Transverse colon (tissue), 4 donors: ENCODE measurements at regions not wholly inside any gene's neighbourhood (a gene's known extent, or its start where the extent isn't known, plus 50 kb on each side); places are given as distances from the start of the nearest gene placed in this dataset.

Experiments
- DNase-seq: peaks from one replicate; pipeline ENCODE4 v3.0.0-alpha.2; 2019
- H3K27ac ChIP-seq, 4 donors: fragments of 200-600 bp; sonication (generic); 2 replicates each; pipeline ENCODE4 v1.5.1; 2016 to 2018; ENCODE audit warnings: inconsistent platforms in 4 of 4
- H3K27me3 ChIP-seq: fragments of 200-600 bp; sonication (generic); 2 replicates; pipeline ENCODE4 v1.5.1; 2017; ENCODE audit warnings: inconsistent platforms
- H3K36me3 ChIP-seq, 4 donors: fragments of 200-600 bp; sonication (generic); 2 replicates each; pipeline ENCODE4 v1.5.1; 2017 to 2019; ENCODE audit warnings: inconsistent platforms in 4 of 4
- H3K4me1 ChIP-seq, 4 donors: fragments of 200-600 bp; sonication (generic); 2 replicates each; pipeline ENCODE4 v1.5.1; 2017 to 2020; ENCODE audit warnings: inconsistent platforms in 4 of 4
- H3K4me3 ChIP-seq, 4 donors: fragments of 200-600 bp; sonication (generic); 1 replicate in 1 of 4; 2 replicates in 3 of 4; pipeline versions ENCODE4 v1.5.1 to v1.6.1; 2017 to 2019; ENCODE audit warnings: inconsistent platforms in 4 of 4
- H3K9me3 ChIP-seq, 2 donors: fragments of 200-600 bp; sonication (generic); 2 replicates each; pipeline ENCODE4 v1.5.1; 2017 to 2019; ENCODE audit warnings: inconsistent platforms in 2 of 2
- EP300 ChIP-seq: sonication (generic); formaldehyde crosslinking; IDR thresholded peaks from one replicate; pipeline ENCODE4 v1.6.1; 2017; ENCODE audit warnings: antibody characterized with exemption, low read depth
- POLR2A ChIP-seq: fragments of 450-650 bp; IDR thresholded peaks from one replicate; pipeline ENCODE4 v1.6.1; 2016; ENCODE audit warnings: antibody characterized with exemption, mild to moderate bottlenecking, moderate library complexity
- POLR2AphosphoS5 ChIP-seq, 3 donors: sonication (generic); formaldehyde crosslinking; IDR thresholded peaks; one replicate each; pipeline ENCODE4 v1.6.1; 2016; ENCODE audit warnings: antibody characterized with exemption in 3 of 3
- WGBS, 2 donors: methylation state at CpG; one replicate each; pipeline ENCODE4 v1.1.5; 2018; ENCODE audit warnings: low coverage in 1 of 2; 5-methylcytosine and 5-hydroxymethylcytosine counted together
- in situ Hi-C, 4 donors: fragments of 200-750 bp; cut with MboI; loops; one replicate each; pipeline versions ENCODE4 v1.15.0 to v1.15.1; 2017; ENCODE audit warnings: low sequenced_read_pairs in 3 of 4, low pct_ligation_motif_present in 1 of 4, low pct_unique_long_range_greater_than_20kb in 1 of 4
- intact Hi-C: fragments of 100-400 bp; cut with DNase I; formaldehyde crosslinking; loops from one replicate; pipeline ENCODE4 v1.15.1; 2023; ENCODE audit warnings: low total_unique reads
- TF ChIP-seq, protein P1 (sequence below), 5 experiments: fragments of 200-600 bp in 3 of 5; fragments of 450-650 bp in 2 of 5; sonication (generic) in 3 of 5; IDR thresholded peaks; 1 replicate in 2 of 5; 2 replicates in 3 of 5; pipeline ENCODE4 v1.5.1; 2016 to 2017; ENCODE audit warnings: antibody characterized with exemption in 5 of 5, inconsistent platforms in 3 of 5, mild to moderate bottlenecking in 2 of 5, moderate library complexity in 1 of 5

DNA sequence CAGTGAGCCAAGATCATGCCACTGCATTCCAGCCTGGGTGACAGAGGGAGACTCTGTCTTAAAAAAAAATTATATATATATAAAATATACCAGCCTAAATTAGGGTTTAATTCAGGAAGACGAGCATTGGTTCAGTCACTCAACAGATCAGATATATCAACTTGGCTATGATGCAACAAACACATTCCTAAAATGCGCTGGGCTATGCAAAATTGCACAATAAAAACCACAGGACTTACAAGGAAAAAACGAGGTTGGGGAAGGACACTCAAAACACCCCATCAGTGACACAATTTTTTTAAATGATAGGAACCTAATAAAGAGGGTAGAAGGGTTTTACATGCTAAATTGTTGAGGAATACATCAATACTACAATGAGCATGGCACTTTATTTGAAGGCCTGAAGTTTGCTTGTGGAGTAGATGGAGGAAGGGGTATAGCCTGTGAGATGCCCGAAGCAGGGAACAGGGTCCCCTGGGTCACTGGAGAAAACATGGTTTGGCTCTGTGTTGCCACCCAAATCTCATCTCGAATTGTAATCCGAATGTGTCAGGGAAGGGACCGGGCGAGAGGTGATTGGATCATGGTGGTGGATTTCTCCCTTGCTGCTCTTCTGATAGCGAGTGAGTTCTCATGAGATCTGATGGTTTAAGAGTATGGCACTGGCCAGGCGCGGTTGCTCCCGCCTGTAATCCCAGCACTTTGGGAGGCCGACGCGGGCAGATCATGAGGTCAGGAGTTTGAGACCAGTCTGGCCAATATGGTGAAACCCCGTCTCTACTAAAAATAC, 71.2 kb downstream of the TNFAIP2 start:
- in situ Hi-C loops: loop anchor here in 1 of 4 donors (25.0 kb wide), 1 partner anchor 93 kb away; no protein-coding TSS in a partner anchor
- no peaks in the 10 kb centered on the region for H3K9me3 ChIP-seq
- intact Hi-C loops: no loop called here
- H3K4me3 ChIP-seq: no peak overlapping the region
- TF ChIP-seq, protein P1, sequence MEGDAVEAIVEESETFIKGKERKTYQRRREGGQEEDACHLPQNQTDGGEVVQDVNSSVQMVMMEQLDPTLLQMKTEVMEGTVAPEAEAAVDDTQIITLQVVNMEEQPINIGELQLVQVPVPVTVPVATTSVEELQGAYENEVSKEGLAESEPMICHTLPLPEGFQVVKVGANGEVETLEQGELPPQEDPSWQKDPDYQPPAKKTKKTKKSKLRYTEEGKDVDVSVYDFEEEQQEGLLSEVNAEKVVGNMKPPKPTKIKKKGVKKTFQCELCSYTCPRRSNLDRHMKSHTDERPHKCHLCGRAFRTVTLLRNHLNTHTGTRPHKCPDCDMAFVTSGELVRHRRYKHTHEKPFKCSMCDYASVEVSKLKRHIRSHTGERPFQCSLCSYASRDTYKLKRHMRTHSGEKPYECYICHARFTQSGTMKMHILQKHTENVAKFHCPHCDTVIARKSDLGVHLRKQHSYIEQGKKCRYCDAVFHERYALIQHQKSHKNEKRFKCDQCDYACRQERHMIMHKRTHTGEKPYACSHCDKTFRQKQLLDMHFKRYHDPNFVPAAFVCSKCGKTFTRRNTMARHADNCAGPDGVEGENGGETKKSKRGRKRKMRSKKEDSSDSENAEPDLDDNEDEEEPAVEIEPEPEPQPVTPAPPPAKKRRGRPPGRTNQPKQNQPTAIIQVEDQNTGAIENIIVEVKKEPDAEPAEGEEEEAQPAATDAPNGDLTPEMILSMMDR (IDR thresholded peaks at IDR 0.05): no peak
- TF ChIP-seq POLR2A (no peak), EP300 (no peak), POLR2AphosphoS5 (IDR thresholded peaks at IDR 0.05) (peak in 2 of 3 donors; percentile 56 to 70)
- peaks cover 0 to 6% (median under 1%) of the 10 kb centered on the region in 4 donors for H3K4me1 ChIP-seq
- 69 to 81% methylated on average over 7 to 16 of the region's 16 CpGs for WGBS, 2 donors
- H3K36me3 ChIP-seq: no peaks in the 10 kb centered on the region
- peaks cover 11% of the 10 kb centered on the region for H3K27me3 ChIP-seq
- peak overlapping the region in 2 of 4 donors; percentile 23 to 40 for H3K27ac ChIP-seq
- no peak for DNase-seq

- in situ Hi-C loops (loop anchor here in 1 of 4 donors (25.0 kb wide), 1 partner anchor 91 kb away; no protein-coding TSS in a partner anchor), intact Hi-C loops (no loop called here)
- TF ChIP-seq EP300 (no peak), POLR2A (no peak), POLR2AphosphoS5 (IDR thresholded peaks at IDR 0.05) (no peak)
- TF ChIP-seq, protein P1 (IDR thresholded peaks at IDR 0.05): no peak
- peak; percentile 29 for DNase-seq
- H3K27ac ChIP-seq: no peak overlapping the region
- peaks cover 4% of the 10 kb centered on the region for H3K27me3 ChIP-seq
- no peak overlapping the region for H3K4me3 ChIP-seq
- 71 to 88% methylated on average over 9 to 22 of the region's 22 CpGs for WGBS, 2 donors
- H3K36me3 ChIP-seq: no peaks in the 10 kb centered on the region
- H3K4me1 ChIP-seq: peaks cover 0 to 6% (median 0%) of the 10 kb centered on the region in 4 donors
- H3K9me3 ChIP-seq: no peaks in the 10 kb centered on the region
These were observed 72.8 kb downstream of the TNFAIP2 start for GRCh38 chr14:103195828-103196615.

- no peak overlapping the region for H3K27ac ChIP-seq
- intact Hi-C loops: no loop called here
- in situ Hi-C loops: loop anchor here in 1 of 4 donors (25.0 kb wide), 1 partner anchor 91 kb away; no protein-coding TSS in a partner anchor
- peaks cover 4% of the 10 kb centered on the region for H3K27me3 ChIP-seq
- H3K4me3 ChIP-seq: no peak overlapping the region
- no peaks in the 10 kb centered on the region for H3K36me3 ChIP-seq
- no peak for DNase-seq
- H3K4me1 ChIP-seq: peaks cover 0 to 6% (median 0%) of the 10 kb centered on the region in 4 donors
- TF ChIP-seq, protein P1 (IDR thresholded peaks at IDR 0.05): no peak
- WGBS, 2 donors: 90 to 91% methylated on average over 7 to 11 of the region's 11 CpGs
- H3K9me3 ChIP-seq: no peaks in the 10 kb centered on the region
These were observed 73.5 kb downstream of the TNFAIP2 start for GRCh38 chr14:103196716-103197115.
